SK-N-SH (cell line): ENCODE measurements at regions not wholly inside any gene's neighbourhood (a gene's known extent, or its start where the extent isn't known, plus 50 kb on each side); places are given as distances from the start of the nearest gene placed in this dataset.

Experiments used
- CTCF ChIA-PET: fragments of 300-600, 350-600 bp; formaldehyde crosslinking; extraction: SDS; loops from one replicate; lab custom pipeline; 2021; lab: Yijun Ruan, JAX
- POLR2A ChIA-PET: fragments of 350-600 bp; sonication (Branson Sonifier 250); formaldehyde crosslinking; extraction: SDS; loops from one replicate; lab custom pipeline; 2020; ENCODE audit warnings: antibody characterized with exemption, inconsistent platforms; lab: Yijun Ruan, JAX
- DNase-seq: peaks from one replicate; pipeline ENCODE4 v3.0.0; 2012
- H2AFZ ChIP-seq: fragments of 200-600 bp; sonication (generic); 2 replicates; pipeline ENCODE4 v1.8.1; 2016; ENCODE audit warnings: antibody characterized with exemption, mild to moderate bottlenecking, low read depth
- H3F3A ChIP-seq: fragments of 200-600 bp; sonication (generic); replicated peaks from 2 replicates; pipeline ENCODE3; 2016; ENCODE audit warnings: antibody characterized with exemption, mild to moderate bottlenecking; ENCODE audit not compliant: insufficient read depth
- H3K27ac ChIP-seq, 2 experiments: fragments of 200-500 bp in 1 of 2; fragments of 200-600 bp in 1 of 2; sonication (Bioruptor generic) in 1 of 2; sonication (generic), shearing (Covaris generic) in 1 of 2; 2 replicates each; pipeline versions ENCODE4 v1.5.1 to v1.6.1; 2014 to 2016; ENCODE audit warnings: low read depth in 2 of 2, inconsistent platforms in 1 of 2, low read length in 1 of 2, mild to moderate bottlenecking in 1 of 2, mixed read lengths in 1 of 2
- H3K27me3 ChIP-seq: fragments of 200-600 bp; sonication (generic), shearing (Covaris generic); 2 replicates; pipeline ENCODE4 v1.6.1; 2016; ENCODE audit warnings: mixed run types; ENCODE audit not compliant: insufficient read depth
- H3K36me3 ChIP-seq, 2 experiments: fragments of 200-500 bp in 1 of 2; fragments of 200-600 bp in 1 of 2; sonication (Bioruptor generic) in 1 of 2; sonication (generic) in 1 of 2; replicated peaks in 1 of 2; 2 replicates each; pipeline versions ENCODE3 to v1.5.1; 2014 to 2016; ENCODE audit warnings: low read length in 1 of 2, mild to moderate bottlenecking in 1 of 2; ENCODE audit not compliant: insufficient read depth in 2 of 2, control insufficient read depth in 1 of 2
- H3K4me1 ChIP-seq, 2 experiments: fragments of 200-500 bp in 1 of 2; fragments of 200-600 bp in 1 of 2; sonication (Bioruptor generic) in 1 of 2; sonication (generic), shearing (Covaris generic) in 1 of 2; 2 replicates each; pipeline versions ENCODE4 v1.5.1 to v1.6.1; 2014 to 2016; ENCODE audit warnings: low read depth in 1 of 2, low read length in 1 of 2, mixed run types in 1 of 2; ENCODE audit not compliant: insufficient read depth in 2 of 2, control insufficient read depth in 1 of 2
- H3K4me2 ChIP-seq: fragments of 200-600 bp; sonication (generic), shearing (Covaris generic); 2 replicates; pipeline ENCODE4 v1.6.1; 2017; ENCODE audit warnings: mixed run types
- H3K4me3 ChIP-seq, 2 experiments: fragments of 200-500 bp in 1 of 2; fragments of 200-600 bp in 1 of 2; sonication (Bioruptor generic) in 1 of 2; sonication (generic), shearing (Covaris generic) in 1 of 2; 2 replicates each; pipeline versions ENCODE4 v1.5.1 to v1.8.1; 2014 to 2016; ENCODE audit warnings: low read depth in 2 of 2, inconsistent platforms in 1 of 2, low read length in 1 of 2, mild to moderate bottlenecking in 1 of 2, mixed read lengths in 1 of 2, moderate library complexity in 1 of 2
- H3K79me2 ChIP-seq: fragments of 200-600 bp; sonication (generic); 2 replicates; pipeline ENCODE4 v1.8.1; 2017; ENCODE audit warnings: mild to moderate bottlenecking; ENCODE audit not compliant: insufficient read depth
- H3K9ac ChIP-seq: fragments of 200-600 bp; sonication (generic); 2 replicates; pipeline ENCODE4 v1.6.1; 2017; ENCODE audit warnings: mixed run types
- H3K9me2 ChIP-seq: fragments of 200-600 bp; sonication (generic); 2 replicates; pipeline ENCODE4 v1.6.1; 2017; ENCODE audit warnings: mixed run types
- H3K9me3 ChIP-seq: fragments of 200-600 bp; sonication (generic); 2 replicates; pipeline ENCODE4 v1.6.1; 2017; ENCODE audit warnings: mixed run types, mild to moderate bottlenecking, moderate library complexity
- H4K20me1 ChIP-seq: fragments of 200-600 bp; sonication (generic); 2 replicates; pipeline ENCODE4 v1.6.1; 2017; ENCODE audit warnings: mild to moderate bottlenecking, mixed run types; ENCODE audit not compliant: insufficient read depth
- CHD2 ChIP-seq: fragments of 150-350 bp; IDR thresholded peaks from 2 replicates; pipeline ENCODE4 v1.6.1; 2018; ENCODE audit warnings: low read length; ENCODE audit not compliant: partially characterized antibody
- FOSL2 ChIP-seq: IDR thresholded peaks from 2 replicates; pipeline ENCODE4 v1.4.0; 2012; ENCODE audit warnings: low read depth, mild to moderate bottlenecking, moderate library complexity, borderline replicate concordance
- FOXJ3 ChIP-seq: sonication (generic); formaldehyde crosslinking; IDR thresholded peaks from 2 replicates; pipeline ENCODE4 v1.5.1; 2020; ENCODE audit warnings: mild to moderate bottlenecking, missing genetic modification reagents
- FOXM1 ChIP-seq: IDR thresholded peaks from 2 replicates; pipeline ENCODE4 v1.4.0; 2012; ENCODE audit warnings: low read depth, mild to moderate bottlenecking
- GABPA ChIP-seq: IDR thresholded peaks from 2 replicates; pipeline ENCODE4 v1.4.0; 2012; ENCODE audit warnings: low read depth, mild to moderate bottlenecking
- GATA2 ChIP-seq: sonication (generic); formaldehyde crosslinking; IDR thresholded peaks from 2 replicates; pipeline ENCODE4 v1.5.0; 2020; ENCODE audit warnings: mild to moderate bottlenecking, missing genetic modification reagents
- IRF3 ChIP-seq: fragments of 150-350 bp; IDR thresholded peaks from 2 replicates; pipeline ENCODE4 v1.6.1; 2016; ENCODE audit warnings: mild to moderate bottlenecking, low read depth, low read length
- JUND ChIP-seq: IDR thresholded peaks from 2 replicates; pipeline ENCODE4 v1.4.0; 2012
- MEF2A ChIP-seq: IDR thresholded peaks from 2 replicates; pipeline ENCODE4 v1.4.0; 2012; ENCODE audit warnings: low read depth, borderline replicate concordance
- MXI1 ChIP-seq: IDR thresholded peaks from 2 replicates; pipeline ENCODE4 v1.6.1; 2012; ENCODE audit warnings: mild to moderate bottlenecking, low read depth, low read length, improper control_type of control experiment
- NFIC ChIP-seq: IDR thresholded peaks from 2 replicates; pipeline ENCODE4 v1.4.0; 2012; ENCODE audit warnings: borderline replicate concordance
- NRF1 ChIP-seq: IDR thresholded peaks from 2 replicates; pipeline ENCODE4 v1.6.1; 2012; ENCODE audit warnings: low read depth, mild to moderate bottlenecking, low read length
- PBX3 ChIP-seq: IDR thresholded peaks from 2 replicates; pipeline ENCODE4; 2012
- RFX5 ChIP-seq: IDR thresholded peaks from 2 replicates; pipeline ENCODE4 v1.6.1; 2012; ENCODE audit warnings: mild to moderate bottlenecking, improper control_type of control experiment, low read length
- RXRA ChIP-seq: IDR thresholded peaks from 2 replicates; pipeline ENCODE4 v1.4.0; 2012; ENCODE audit warnings: low read depth, mild to moderate bottlenecking, borderline replicate concordance
- TEAD4 ChIP-seq: IDR thresholded peaks from 2 replicates; pipeline ENCODE4 v1.4.0; 2012; ENCODE audit warnings: mild to moderate bottlenecking, borderline replicate concordance; ENCODE audit not compliant: insufficient read depth
- YY1 ChIP-seq: IDR thresholded peaks from 2 replicates; pipeline ENCODE4 v1.4.0; 2012; ENCODE audit warnings: low read depth, mild to moderate bottlenecking
- WGBS: methylation state at CpG from one replicate; pipeline ENCODE4 v1.1.6; 2017; ENCODE audit warnings: low lambda C conversion rate; 5-methylcytosine and 5-hydroxymethylcytosine counted together
- TF ChIP-seq, protein P1 (sequence below): IDR thresholded peaks from 2 replicates; pipeline ENCODE4 v1.4.0; 2012; ENCODE audit warnings: low read depth, borderline replicate concordance

- TF ChIP-seq, protein P1, sequence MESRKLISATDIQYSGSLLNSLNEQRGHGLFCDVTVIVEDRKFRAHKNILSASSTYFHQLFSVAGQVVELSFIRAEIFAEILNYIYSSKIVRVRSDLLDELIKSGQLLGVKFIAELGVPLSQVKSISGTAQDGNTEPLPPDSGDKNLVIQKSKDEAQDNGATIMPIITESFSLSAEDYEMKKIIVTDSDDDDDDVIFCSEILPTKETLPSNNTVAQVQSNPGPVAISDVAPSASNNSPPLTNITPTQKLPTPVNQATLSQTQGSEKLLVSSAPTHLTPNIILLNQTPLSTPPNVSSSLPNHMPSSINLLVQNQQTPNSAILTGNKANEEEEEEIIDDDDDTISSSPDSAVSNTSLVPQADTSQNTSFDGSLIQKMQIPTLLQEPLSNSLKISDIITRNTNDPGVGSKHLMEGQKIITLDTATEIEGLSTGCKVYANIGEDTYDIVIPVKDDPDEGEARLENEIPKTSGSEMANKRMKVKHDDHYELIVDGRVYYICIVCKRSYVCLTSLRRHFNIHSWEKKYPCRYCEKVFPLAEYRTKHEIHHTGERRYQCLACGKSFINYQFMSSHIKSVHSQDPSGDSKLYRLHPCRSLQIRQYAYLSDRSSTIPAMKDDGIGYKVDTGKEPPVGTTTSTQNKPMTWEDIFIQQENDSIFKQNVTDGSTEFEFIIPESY = no peak
- TF ChIP-seq YY1 (no peak), CHD2 (no peak), NFIC (no peak)
- CTCF ChIA-PET = no interaction called here
- no peak overlapping the region for H3K27ac ChIP-seq
- H3K79me2 ChIP-seq = no peaks in the 10 kb centered on the region
- no peak overlapping the region for H2AFZ ChIP-seq
- DNase-seq = no peak
- H3K9me3 ChIP-seq = no peaks in the 10 kb centered on the region
- no peaks in the 10 kb centered on the region for H3K9me2 ChIP-seq
- H3K4me3 ChIP-seq = no peak overlapping the region
- H3K4me1 ChIP-seq = no peaks in the 10 kb centered on the region
- H3K9ac ChIP-seq = no peak overlapping the region
- H3F3A ChIP-seq = no peaks in the 10 kb centered on the region
- 32% methylated on average over 1 of the region's 1 CpG for WGBS
- H4K20me1 ChIP-seq = no peaks in the 10 kb centered on the region
- H3K4me2 ChIP-seq = no peak overlapping the region
- no peaks in the 10 kb centered on the region for H3K27me3 ChIP-seq
- H3K36me3 ChIP-seq = no peaks in the 10 kb centered on the region
- POLR2A ChIA-PET = no interaction called here
Measured at GRCh38 chr13:61810065-61810464, 394.4 kb upstream of the PCDH20 start.

GRCh38 chr13:61797397-61797796 is 381.7 kb upstream of the PCDH20 start:
- Histone ChIP-seq H3F3A (no peaks in the 10 kb centered on the region), H3K27me3 (no peaks in the 10 kb centered on the region), H3K79me2 (no peaks in the 10 kb centered on the region), H3K4me2 (no peak overlapping the region), H3K4me1 (no peaks in the 10 kb centered on the region; a peak in 1 of 4 replicates), H3K9me2 (no peaks in the 10 kb centered on the region), H3K4me3 (no peak overlapping the region), H3K36me3 (no peaks in the 10 kb centered on the region), H2AFZ (no peak overlapping the region), H4K20me1 (no peaks in the 10 kb centered on the region), H3K9ac (no peak overlapping the region), H3K9me3 (no peaks in the 10 kb centered on the region), H3K27ac (no peak overlapping the region)
- ChIA-PET CTCF (no interaction called here), POLR2A (no interaction called here)
- WGBS = 66% methylated on average over 1 of the region's 1 CpG
- TF ChIP-seq RFX5 (no peak), MXI1 (no peak), FOSL2 (no peak), MEF2A (no peak), FOXM1 (no peak), FOXJ3 (CRISPR knock-in tag) (no peak)
- no peak for DNase-seq

DNA sequence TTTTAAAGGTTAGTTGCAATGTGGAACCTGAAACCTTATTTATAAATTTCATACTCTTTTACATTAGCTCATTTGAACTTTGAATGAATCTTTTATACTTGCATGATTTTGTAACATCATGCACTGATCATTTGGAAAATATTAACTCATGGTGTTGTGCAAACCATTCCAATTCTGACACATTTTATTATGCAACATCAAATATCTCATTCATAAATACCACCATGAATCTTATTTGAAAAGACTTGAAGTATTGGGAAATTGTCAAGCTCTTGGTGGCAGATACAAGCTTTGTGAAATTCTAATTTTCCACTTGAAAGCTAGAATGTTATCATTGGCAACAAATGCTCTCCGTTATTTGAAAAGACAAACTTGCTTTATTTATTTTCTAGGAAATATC is 379.9 kb upstream of the PCDH20 start:
- H3K4me2 ChIP-seq = no peak overlapping the region
- POLR2A ChIA-PET = no interaction called here
- no peak for TF ChIP-seq RFX5
- TF ChIP-seq IRF3 = no peak
- TF ChIP-seq GATA2 (CRISPR knock-in tag) = no peak
- TF ChIP-seq TEAD4 = no peak
- TF ChIP-seq GABPA = no peak
- TF ChIP-seq RXRA = no peak
- no peak for TF ChIP-seq NRF1
- TF ChIP-seq PBX3 = no peak
- no peak for TF ChIP-seq JUND
- TF ChIP-seq, all 33 proteins: peak for 0
- Histone ChIP-seq H4K20me1 (no peaks in the 10 kb centered on the region), H2AFZ (no peak overlapping the region), H3K9me2 (no peaks in the 10 kb centered on the region), H3K9me3 (no peaks in the 10 kb centered on the region), H3K4me3 (no peak overlapping the region), H3K4me1 (no peaks in the 10 kb centered on the region; a peak in 1 of 4 replicates), H3K27me3 (no peaks in the 10 kb centered on the region), H3F3A (no peaks in the 10 kb centered on the region), H3K79me2 (no peaks in the 10 kb centered on the region), H3K9ac (no peak overlapping the region), H3K27ac (no peak overlapping the region), H3K36me3 (no peaks in the 10 kb centered on the region)
- CTCF ChIA-PET = no interaction called here
- WGBS = 42% methylated on average over 1 of the region's 1 CpG
- DNase-seq = no peak
